K562 (cell line): ENCODE measurements at regions not wholly inside any gene's neighbourhood (a gene's known extent, or its start where the extent isn't known, plus 50 kb on each side); places are given as distances from the start of the nearest gene placed in this dataset.

Source experiments
- ATAC-seq: fragments of 200-7000 bp; cut with Tn5 transposase; 3 replicates; pipeline ENCODE4 v1.9.1; 2020; ENCODE audit warnings: moderate library complexity
- BruUV-seq: library from RNA; stranded (reverse); fragments of 400-500 nt; replicated peaks from 2 replicates; lab custom pipeline; 2021; lab: Mats Ljungman, UMichigan
- CTCF ChIA-PET: fragments of 300-600 bp; formaldehyde crosslinking; extraction: SDS; loops from one replicate; lab custom pipeline; 2021; ENCODE audit warnings: low intra/inter-chr PET ratio; lab: Yijun Ruan, JAX
- POLR2A ChIA-PET: fragments of 300-600, 350-650 bp; sonication (Branson Sonifier 250); formaldehyde crosslinking; extraction: SDS; loops from one replicate; lab custom pipeline; 2021; ENCODE audit warnings: antibody characterized with exemption, inconsistent platforms; lab: Yijun Ruan, JAX
- DNase-seq, 4 experiments: peaks; one replicate each; pipeline versions ENCODE4 v3.0.0 to v3.0.0-alpha.2; 2011 to 2018; ENCODE audit warnings: low spot score in 3 of 4, mixed read lengths in 3 of 4; ENCODE audit errors: extremely low read depth in 1 of 4
- FAIRE-seq: peaks from 2 replicates; lab custom pipeline; 2011; peaks lifted over from hg19 to GRCh38; lab: Jason Lieb, UNC
- H2AFZ ChIP-seq: 2 replicates; pipeline ENCODE4 v1.6.0; 2011; ENCODE audit warnings: low read depth, low read length, control low read depth, inconsistent platforms
- H3K27ac ChIP-seq: fragments of 200-600 bp; 3 replicates; pipeline ENCODE4 v1.8.0; 2011; ENCODE audit warnings: low read depth, mild to moderate bottlenecking, control low read depth, inconsistent platforms, low read length, moderate library complexity, mixed read lengths; ENCODE audit errors: extremely low read depth
- H3K27me3 ChIP-seq, 2 experiments: fragments of 300-600 bp in 1 of 2; 2 replicates in 1 of 2; 3 replicates in 1 of 2; pipeline versions ENCODE4 v1.6.0 to v1.8.0; 2011; ENCODE audit warnings: inconsistent platforms in 2 of 2, low read length in 2 of 2, mild to moderate bottlenecking in 1 of 2, mixed read lengths in 1 of 2, moderate library complexity in 1 of 2; ENCODE audit not compliant: control insufficient read depth in 2 of 2, insufficient read depth in 2 of 2
- H3K36me3 ChIP-seq: fragments of 300-600 bp; 3 replicates; pipeline ENCODE4 v1.8.0; 2011; ENCODE audit warnings: mild to moderate bottlenecking, low read length, inconsistent platforms; ENCODE audit not compliant: control insufficient read depth, insufficient read depth
- H3K4me1 ChIP-seq, 2 experiments: fragments of 200-600 bp in 1 of 2; replicated peaks in 1 of 2; 2 replicates in 1 of 2; 3 replicates in 1 of 2; pipeline versions ENCODE4 v1.5.1 to v1.8.0; 2011; ENCODE audit warnings: inconsistent platforms in 2 of 2, low read length in 2 of 2, mild to moderate bottlenecking in 1 of 2, mixed read lengths in 1 of 2, moderate library complexity in 1 of 2; ENCODE audit not compliant: control insufficient read depth in 2 of 2, insufficient read depth in 2 of 2
- H3K4me2 ChIP-seq: 2 replicates; pipeline ENCODE4 v1.6.1; 2011; ENCODE audit warnings: low read length, control low read depth, inconsistent platforms, mixed read lengths; ENCODE audit not compliant: insufficient read depth
- H3K4me3 ChIP-seq: fragments of 200-600 bp; sonication (generic), shearing (Covaris generic); 2 replicates; pipeline ENCODE4 v1.5.1; 2016; ENCODE audit warnings: control low read depth, inconsistent platforms
- H3K79me2 ChIP-seq: fragments of 200-600 bp; 3 replicates; pipeline ENCODE4 v1.8.0; 2011; ENCODE audit warnings: low read length, inconsistent platforms; ENCODE audit not compliant: control insufficient read depth, insufficient read depth
- H3K9ac ChIP-seq, 2 experiments: 2 replicates each; pipeline versions ENCODE4 v1.6.0 to v1.6.1; 2011; ENCODE audit warnings: low read depth in 2 of 2, low read length in 2 of 2, control low read depth in 1 of 2, inconsistent platforms in 1 of 2, mild to moderate bottlenecking in 1 of 2, mixed read lengths in 1 of 2; ENCODE audit not compliant: insufficient read depth in 1 of 2
- H3K9me1 ChIP-seq: one replicate; pipeline ENCODE4 v1.6.0; 2011; ENCODE audit warnings: inconsistent platforms, mild to moderate bottlenecking, low read length, moderate library complexity; ENCODE audit not compliant: control insufficient read depth, insufficient read depth
- H3K9me3 ChIP-seq: replicated peaks from 2 replicates; pipeline ENCODE4 v1.5.1; 2011; ENCODE audit warnings: low read depth, low read length, inconsistent platforms; ENCODE audit not compliant: control insufficient read depth, insufficient read depth
- H4K20me1 ChIP-seq: replicated peaks from 2 replicates; pipeline ENCODE4 v1.6.1; 2011; ENCODE audit warnings: low read length, inconsistent platforms, mixed read lengths; ENCODE audit not compliant: control insufficient read depth, insufficient read depth
- BCL6 ChIP-seq: fragments of 250-450 bp; sonication (Bioruptor Pico); IDR thresholded peaks from 2 replicates; pipeline ENCODE4 v1.4.0; 2020
- GABPB2 ChIP-seq: fragments of 250-450 bp; sonication (Bioruptor Pico); conservative IDR thresholded peaks from 2 replicates; pipeline ENCODE4 v1.5.1; 2021; ENCODE audit warnings: mild to moderate bottlenecking
- MTA1 ChIP-seq: fragments of 450-650 bp; IDR thresholded peaks from 2 replicates; pipeline ENCODE4 v1.6.1; 2017; ENCODE audit warnings: borderline replicate concordance
- MTF1 ChIP-seq: fragments of 250-450 bp; sonication (Bioruptor Pico); IDR thresholded peaks from 2 replicates; pipeline ENCODE4 v1.9.0; 2021; ENCODE audit warnings: moderate library complexity, mild to moderate bottlenecking, inconsistent platforms, borderline replicate concordance
- PHB ChIP-seq: fragments of 250-450 bp; sonication (Bioruptor Pico); IDR thresholded peaks from 2 replicates; pipeline ENCODE4 v1.5.0; 2021
- RBM22 ChIP-seq: fragments of 200-400 bp; formaldehyde crosslinking; IDR thresholded peaks from 2 replicates; pipeline ENCODE4 v1.6.1; 2018; ENCODE audit warnings: low read length, low read depth; ENCODE audit not compliant: poor library complexity, severe bottlenecking
- SIRT6 ChIP-seq: IDR thresholded peaks from one replicate; pipeline ENCODE4 v1.6.1; 2012; ENCODE audit warnings: low read depth, mild to moderate bottlenecking, control low read depth, inconsistent platforms, low read length, moderate library complexity
- SP2 ChIP-seq: IDR thresholded peaks from 2 replicates; pipeline ENCODE4 v1.6.1; 2011; ENCODE audit warnings: mild to moderate bottlenecking, low read depth, low read length, moderate library complexity; ENCODE audit not compliant: poor library complexity, severe bottlenecking; ENCODE audit errors: extremely low read depth
- SRSF1 ChIP-seq: fragments of 200-400 bp; formaldehyde crosslinking; IDR thresholded peaks from 2 replicates; pipeline ENCODE4 v1.6.1; 2017; ENCODE audit warnings: mild to moderate bottlenecking, low read depth, low read length, moderate library complexity
- TAL1 ChIP-seq: fragments of 450-650 bp; IDR thresholded peaks from 2 replicates; pipeline ENCODE4 v1.6.1; 2016; ENCODE audit warnings: mild to moderate bottlenecking
- TRIM28 ChIP-seq: fragments of 450-650 bp; IDR thresholded peaks from 2 replicates; pipeline ENCODE4 v1.6.1; 2017
- ZFPM2 ChIP-seq: fragments of 250-450 bp; sonication (Bioruptor Pico); IDR thresholded peaks from 2 replicates; pipeline ENCODE4 v1.5.1; 2022; ENCODE audit warnings: mild to moderate bottlenecking
- ZNF282 ChIP-seq: sonication (generic); formaldehyde crosslinking; IDR thresholded peaks from 2 replicates; pipeline ENCODE4 v1.8.1; 2023; ENCODE audit warnings: missing genetic modification reagents
- ZNF395 ChIP-seq: fragments of 200-800 bp; sonication (Bioruptor generic); IDR thresholded peaks from 2 replicates; pipeline ENCODE4 v1.6.1; 2017; ENCODE audit warnings: missing genetic modification characterization, missing compliant biosample characterization
- ZSCAN29 ChIP-seq: fragments of 450-650 bp; IDR thresholded peaks from 2 replicates; pipeline ENCODE4 v1.6.1; 2017
- WGBS: fragments of 100-300 bp; shearing (Covaris generic); methylation state at CpG from one replicate; pipeline ENCODE4 v1.1.6; 2016; ENCODE audit warnings: low coverage, mixed read lengths; ENCODE audit not compliant: insufficient coverage; ENCODE audit errors: missing lambda C conversion rate; 5-methylcytosine and 5-hydroxymethylcytosine counted together
- in situ Hi-C: fragments of 300-500 bp; cut with MboI; formaldehyde crosslinking; loops from 4 replicates; pipeline ENCODE4 v1.15.0; 2018; ENCODE audit warnings: inconsistent platforms, mixed read lengths
- intact Hi-C: fragments of 100-400 bp; cut with micrococcal nuclease; formaldehyde crosslinking; loops from 2 replicates; pipeline ENCODE4 v1.14.2; 2022
- TF ChIP-seq, protein P1 (sequence below): fragments of 250-450 bp; sonication (Bioruptor Pico); IDR thresholded peaks from 2 replicates; pipeline ENCODE4 v1.4.0; 2020; ENCODE audit warnings: mild to moderate bottlenecking, moderate library complexity, borderline replicate concordance

DNA sequence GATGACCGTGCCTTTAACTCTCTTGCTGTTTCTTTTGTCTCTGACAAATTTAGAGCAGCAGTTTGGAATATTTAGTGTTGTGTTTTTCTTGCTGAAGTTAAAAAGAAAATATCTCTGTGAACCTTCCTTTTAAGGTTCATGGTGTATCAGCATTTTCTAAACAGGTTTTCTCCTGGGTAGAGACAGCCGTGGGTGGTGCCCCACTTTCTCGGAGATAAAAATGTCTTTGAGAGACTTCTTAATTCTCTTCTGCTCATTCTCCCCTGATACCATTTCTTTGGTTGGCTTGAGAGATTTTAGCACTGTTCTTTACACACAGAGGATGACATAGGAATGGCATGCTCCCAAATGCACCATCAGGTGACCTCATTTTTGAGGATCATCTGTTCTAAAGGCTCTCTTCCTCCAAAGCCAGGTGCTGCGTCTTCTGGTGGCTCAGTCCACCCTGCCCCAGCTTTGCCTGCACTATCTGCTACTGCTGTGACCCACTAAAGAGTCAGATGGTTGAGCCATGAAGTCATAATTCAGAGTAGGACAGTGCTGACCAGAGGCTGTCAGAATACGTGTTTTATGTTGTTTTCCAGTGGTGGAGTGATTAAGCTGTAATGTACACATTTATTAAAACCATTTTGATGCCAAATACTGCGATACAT lies 90.3 kb upstream of the SLC10A2 start:
- no peaks in the 10 kb centered on the region for H4K20me1 ChIP-seq
- CTCF ChIA-PET = no interaction called here
- no peaks in the 10 kb centered on the region for H3K9me1 ChIP-seq
- in situ Hi-C loops (no loop called here), intact Hi-C loops (no loop called here)
- WGBS = 0% methylated on average over 6 of the region's 6 CpGs
- POLR2A ChIA-PET = no interaction called here
- no peak overlapping the region for H3K4me3 ChIP-seq
- H3K36me3 ChIP-seq = no peaks in the 10 kb centered on the region
- no peak overlapping the region for H3K9ac ChIP-seq
- DNase-seq = no peak
- no peak for FAIRE-seq
- no peaks in the 10 kb centered on the region for H3K9me3 ChIP-seq
- H3K79me2 ChIP-seq = no peaks in the 10 kb centered on the region
- ATAC-seq = no peak
- H3K4me1 ChIP-seq = no peaks in the 10 kb centered on the region
- no peaks in the 10 kb centered on the region for H3K27me3 ChIP-seq
- H2AFZ ChIP-seq = no peak overlapping the region
- TF ChIP-seq MTF1 = no peak
- no peak for TF ChIP-seq ZNF395 (CRISPR knock-in tag)
- TF ChIP-seq RBM22 = no peak
- TF ChIP-seq ZNF282 = no peak
- no peak for TF ChIP-seq SIRT6
- TF ChIP-seq ZFPM2 = no peak
- no peak for TF ChIP-seq TAL1
- no peak for TF ChIP-seq GABPB2 (CRISPR knock-in tag)
- TF ChIP-seq SP2 = no peak
- no peak for TF ChIP-seq MTA1
- TF ChIP-seq SRSF1 = no peak
- no peak for TF ChIP-seq TRIM28
- TF ChIP-seq, protein P1, sequence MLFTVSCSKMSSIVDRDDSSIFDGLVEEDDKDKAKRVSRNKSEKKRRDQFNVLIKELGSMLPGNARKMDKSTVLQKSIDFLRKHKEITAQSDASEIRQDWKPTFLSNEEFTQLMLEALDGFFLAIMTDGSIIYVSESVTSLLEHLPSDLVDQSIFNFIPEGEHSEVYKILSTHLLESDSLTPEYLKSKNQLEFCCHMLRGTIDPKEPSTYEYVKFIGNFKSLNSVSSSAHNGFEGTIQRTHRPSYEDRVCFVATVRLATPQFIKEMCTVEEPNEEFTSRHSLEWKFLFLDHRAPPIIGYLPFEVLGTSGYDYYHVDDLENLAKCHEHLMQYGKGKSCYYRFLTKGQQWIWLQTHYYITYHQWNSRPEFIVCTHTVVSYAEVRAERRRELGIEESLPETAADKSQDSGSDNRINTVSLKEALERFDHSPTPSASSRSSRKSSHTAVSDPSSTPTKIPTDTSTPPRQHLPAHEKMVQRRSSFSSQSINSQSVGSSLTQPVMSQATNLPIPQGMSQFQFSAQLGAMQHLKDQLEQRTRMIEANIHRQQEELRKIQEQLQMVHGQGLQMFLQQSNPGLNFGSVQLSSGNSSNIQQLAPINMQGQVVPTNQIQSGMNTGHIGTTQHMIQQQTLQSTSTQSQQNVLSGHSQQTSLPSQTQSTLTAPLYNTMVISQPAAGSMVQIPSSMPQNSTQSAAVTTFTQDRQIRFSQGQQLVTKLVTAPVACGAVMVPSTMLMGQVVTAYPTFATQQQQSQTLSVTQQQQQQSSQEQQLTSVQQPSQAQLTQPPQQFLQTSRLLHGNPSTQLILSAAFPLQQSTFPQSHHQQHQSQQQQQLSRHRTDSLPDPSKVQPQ (CRISPR knock-in tag) = no peak
- TF ChIP-seq BCL6 (CRISPR knock-in tag) = no peak
- no peak for TF ChIP-seq PHB
- TF ChIP-seq ZSCAN29 = no peak
- no TSS peak for BruUV-seq
- no peak overlapping the region for H3K27ac ChIP-seq
- H3K4me2 ChIP-seq = no peak overlapping the region
